H9 (cell line): ENCODE measurements at regions not wholly inside any gene's neighbourhood (a gene's known extent, or its start where the extent isn't known, plus 50 kb on each side); places are given as distances from the start of the nearest gene placed in this dataset.

Experiments used
- DNase-seq: peaks from one replicate; pipeline ENCODE4 v3.0.0-alpha.2; 2017
- H2AFZ ChIP-seq: one replicate; pipeline ENCODE4 v1.6.1; 2013; ENCODE audit warnings: mild to moderate bottlenecking, low read length, control low read depth, moderate library complexity
- H2AK5ac ChIP-seq: 2 replicates; pipeline ENCODE4 v1.6.1; 2013; ENCODE audit warnings: low read length, control low read depth, mixed read lengths; ENCODE audit not compliant: insufficient read length
- H2BK120ac ChIP-seq: one replicate; pipeline ENCODE4 v1.6.1; 2013; ENCODE audit warnings: low read depth, mild to moderate bottlenecking, low read length, control low read depth, inconsistent platforms; ENCODE audit not compliant: poor library complexity, severe bottlenecking
- H2BK12ac ChIP-seq: 2 replicates; pipeline ENCODE4 v1.6.1; 2013; ENCODE audit warnings: low read length, control low read depth, mixed read lengths, low read depth; ENCODE audit not compliant: insufficient read length
- H2BK15ac ChIP-seq: 2 replicates; pipeline ENCODE4 v1.6.1; 2013; ENCODE audit warnings: low read depth, low read length, control low read depth
- H2BK20ac ChIP-seq: one replicate; pipeline ENCODE4 v1.6.1; 2013; ENCODE audit warnings: low read depth, mild to moderate bottlenecking, low read length, control low read depth, inconsistent platforms; ENCODE audit not compliant: poor library complexity, severe bottlenecking
- H2BK5ac ChIP-seq: 2 replicates; pipeline ENCODE4 v1.6.1; 2013; ENCODE audit warnings: low read length, control low read depth, mixed read lengths; ENCODE audit not compliant: insufficient read length
- H3K14ac ChIP-seq: 2 replicates; pipeline ENCODE4 v1.6.1; 2013; ENCODE audit warnings: low read length, control low read depth; ENCODE audit not compliant: insufficient read depth
- H3K18ac ChIP-seq: 2 replicates; pipeline ENCODE4 v1.6.1; 2013; ENCODE audit warnings: low read depth, mild to moderate bottlenecking, mixed read lengths, low read length, control low read depth; ENCODE audit not compliant: insufficient read length
- H3K23ac ChIP-seq: 2 replicates; pipeline ENCODE4 v1.6.1; 2013; ENCODE audit warnings: low read length, control low read depth, mixed read lengths, low read depth; ENCODE audit not compliant: insufficient read length
- H3K23me2 ChIP-seq: 2 replicates; pipeline ENCODE4 v1.6.1; 2013; ENCODE audit warnings: low read depth, mild to moderate bottlenecking, mixed read lengths, low read length, control low read depth; ENCODE audit not compliant: insufficient read length, poor library complexity, severe bottlenecking
- H3K27ac ChIP-seq: 2 replicates; pipeline ENCODE4 v1.5.1; 2013; ENCODE audit warnings: low read length, control low read depth, mixed read lengths, low read depth; ENCODE audit not compliant: insufficient read length
- H3K27me3 ChIP-seq: 2 replicates; pipeline ENCODE4 v1.6.1; 2013; ENCODE audit warnings: low read length, control low read depth, inconsistent platforms; ENCODE audit not compliant: insufficient read depth
- H3K4ac ChIP-seq: 2 replicates; pipeline ENCODE4 v1.6.1; 2013; ENCODE audit warnings: low read depth, mild to moderate bottlenecking, control low read depth, inconsistent platforms, low read length, moderate library complexity
- H3K4me1 ChIP-seq: 2 replicates; pipeline ENCODE4 v1.6.1; 2013; ENCODE audit warnings: low read length, control low read depth, inconsistent platforms; ENCODE audit not compliant: insufficient read depth
- H3K4me2 ChIP-seq: 2 replicates; pipeline ENCODE4 v1.6.1; 2013; ENCODE audit warnings: low read length, control low read depth, mixed read lengths; ENCODE audit not compliant: insufficient read length, insufficient read depth
- H3K56ac ChIP-seq: 2 replicates; pipeline ENCODE4 v1.6.1; 2013; ENCODE audit warnings: low read depth, mild to moderate bottlenecking, mixed read lengths, low read length, control low read depth; ENCODE audit not compliant: insufficient read length
- H3K79me1 ChIP-seq: 2 replicates; pipeline ENCODE4 v1.6.1; 2013; ENCODE audit warnings: low read depth, mild to moderate bottlenecking, moderate library complexity, low read length, control low read depth, inconsistent platforms; ENCODE audit not compliant: insufficient read depth, poor library complexity, severe bottlenecking
- H3K79me2 ChIP-seq: 2 replicates; pipeline ENCODE4 v1.6.1; 2013; ENCODE audit warnings: low read length, control low read depth, inconsistent platforms; ENCODE audit not compliant: insufficient read depth
- H3K9ac ChIP-seq: 2 replicates; pipeline ENCODE4 v1.6.1; 2013; ENCODE audit warnings: low read length, control low read depth, mixed read lengths; ENCODE audit not compliant: insufficient read length; ENCODE audit errors: extremely low read depth
- H3K9me3 ChIP-seq: one replicate; pipeline ENCODE4 v1.6.1; 2013; ENCODE audit warnings: low read depth, low read length, inconsistent platforms; ENCODE audit not compliant: control insufficient read depth
- H3T11ph ChIP-seq: one replicate; pipeline ENCODE4 v1.6.1; 2013; ENCODE audit warnings: mild to moderate bottlenecking, low read length, control low read depth, inconsistent platforms
- H4K20me1 ChIP-seq: one replicate; pipeline ENCODE4 v1.6.1; 2013; ENCODE audit not compliant: control insufficient read depth, insufficient read length, insufficient read depth
- H4K5ac ChIP-seq: 2 replicates; pipeline ENCODE4 v1.6.1; 2013; ENCODE audit warnings: low read depth, mild to moderate bottlenecking, mixed read lengths, low read length, control low read depth; ENCODE audit not compliant: insufficient read length
- H4K8ac ChIP-seq: replicated peaks from 2 replicates; pipeline ENCODE4 v1.6.1; 2013; ENCODE audit warnings: low read length, control low read depth, mixed read lengths, low read depth; ENCODE audit not compliant: insufficient read length
- H4K91ac ChIP-seq: 2 replicates; pipeline ENCODE4 v1.6.1; 2013; ENCODE audit warnings: low read depth, mild to moderate bottlenecking, moderate library complexity, mixed read lengths, low read length, control low read depth; ENCODE audit not compliant: insufficient read length
- H3K27ac Mint-ChIP-seq, 3 experiments: 2 replicates in 2 of 3; 3 replicates in 1 of 3; pipeline ENCODE4 v1.8.0; 2020 to 2021; ENCODE audit warnings: mixed read lengths in 3 of 3, mild to moderate bottlenecking in 1 of 3, moderate library complexity in 1 of 3
- H3K27me3 Mint-ChIP-seq: 2 replicates; pipeline ENCODE4 v1.8.0; 2021; ENCODE audit warnings: low read depth, mild to moderate bottlenecking, moderate library complexity, mixed read lengths
- H3K36me3 Mint-ChIP-seq, 3 experiments: 2 replicates in 2 of 3; 3 replicates in 1 of 3; pipeline ENCODE4 v1.8.0; 2020 to 2021; ENCODE audit warnings: low read depth in 3 of 3, mixed read lengths in 3 of 3; ENCODE audit not compliant: insufficient read depth in 1 of 3
- H3K4me1 Mint-ChIP-seq, 2 experiments: 2 replicates each; pipeline ENCODE4 v1.8.0; 2020; ENCODE audit warnings: mixed read lengths in 2 of 2
- H3K4me3 Mint-ChIP-seq, 2 experiments: 2 replicates in 1 of 2; 3 replicates in 1 of 2; pipeline ENCODE4 v1.8.0; 2020 to 2021; ENCODE audit warnings: mild to moderate bottlenecking in 2 of 2, mixed read lengths in 2 of 2, moderate library complexity in 1 of 2
- H3K9me3 Mint-ChIP-seq, 2 experiments: 2 replicates in 1 of 2; 3 replicates in 1 of 2; pipeline ENCODE4 v1.8.0; 2020; ENCODE audit warnings: mild to moderate bottlenecking in 2 of 2, mixed read lengths in 2 of 2, moderate library complexity in 1 of 2
- CTCF ChIP-seq: fragments of 200-600 bp; sonication (generic); conservative IDR thresholded peaks from 3 replicates; pipeline ENCODE4 v1.8.0; 2021; ENCODE audit warnings: antibody characterized with exemption, mild to moderate bottlenecking
- WGBS: extraction: QIAGEN DNeasy Blood & Tissue Kit; methylation state at CpG from one replicate; pipeline ENCODE4 v1.1.7; 2013; ENCODE audit warnings: missing lambda C conversion rate, low lambda C conversion rate, mixed read lengths; ENCODE audit not compliant: insufficient read length; ENCODE audit errors: extremely low coverage; 5-methylcytosine and 5-hydroxymethylcytosine counted together

DNA sequence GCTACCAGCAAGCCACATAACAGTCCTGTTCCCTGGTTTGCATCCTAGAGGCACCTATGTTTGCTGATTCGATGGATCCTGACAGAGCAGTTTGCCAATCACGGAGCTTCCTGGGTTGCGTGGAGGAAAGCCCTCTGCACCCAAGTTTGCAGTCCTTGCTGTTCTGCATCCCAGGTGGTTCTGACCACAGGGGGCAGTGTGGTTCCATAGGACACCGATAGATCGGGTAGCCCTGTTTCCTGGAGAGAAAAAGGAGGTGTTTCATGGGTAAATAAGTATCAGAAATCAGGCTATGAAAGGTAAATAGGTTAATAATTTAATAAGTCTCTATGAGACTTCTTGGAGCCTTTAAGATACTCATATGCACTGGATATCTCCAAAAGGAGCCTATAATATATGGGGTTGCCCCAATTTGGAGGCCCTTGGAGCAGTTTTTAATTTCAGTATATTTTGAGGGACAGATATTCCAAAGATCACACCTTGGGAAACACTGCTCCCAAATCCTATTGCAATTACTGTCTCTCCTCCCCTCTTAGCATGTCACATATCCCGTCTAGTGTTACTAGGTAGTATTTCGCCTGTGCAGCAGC is 194.6 kb upstream of the TPM1 start:
- no peak overlapping the region for H4K91ac ChIP-seq
- H2BK5ac ChIP-seq = no peak overlapping the region
- no CpG with 5 or more reads among the region's 7 CpGs for WGBS
- Mint-ChIP-seq H3K4me1 (peaks cover 70 to 78% of the 10 kb centered on the region in 2 experiments), H3K4me3 (0 out of 5 replicates have a peak overlapping the region, but pooled peaks of 1 of the 2 experiments have one; percentile 11), H3K27ac (peak overlapping the region; percentile 82 to 99 (median 99); a peak in 6 of 7 replicates), H3K36me3 (0 out of 7 replicates have a peak, but pooled peaks cover 0 to 2% (median 0%) of the 10 kb centered on the region in 3 experiments), H3K27me3 (no peaks in the 10 kb centered on the region), H3K9me3 (no peaks in the 10 kb centered on the region)
- no peak overlapping the region for H3T11ph ChIP-seq
- H2AFZ ChIP-seq = no peak overlapping the region
- H2BK20ac ChIP-seq = peak overlapping the region; percentile 65
- H3K79me2 ChIP-seq = no peaks in the 10 kb centered on the region
- no peak overlapping the region for H3K14ac ChIP-seq
- no peak overlapping the region for H3K56ac ChIP-seq
- no peak overlapping the region for H3K4ac ChIP-seq
- peak; percentile 85 for TF ChIP-seq CTCF
- H3K23me2 ChIP-seq = no peaks in the 10 kb centered on the region
- peak; percentile 83 for DNase-seq
- no peak overlapping the region for H4K5ac ChIP-seq
- H4K20me1 ChIP-seq = no peaks in the 10 kb centered on the region
- H3K18ac ChIP-seq = no peak overlapping the region
- peak overlapping the region; percentile 16 for H2AK5ac ChIP-seq
- H3K4me1 ChIP-seq = peaks cover 27% of the 10 kb centered on the region
- H2BK12ac ChIP-seq = peak overlapping the region; percentile 18
- no peak overlapping the region for H3K23ac ChIP-seq
- no peak overlapping the region for H2BK120ac ChIP-seq
- H3K9ac ChIP-seq = no peak overlapping the region
- no peaks in the 10 kb centered on the region for H3K27me3 ChIP-seq
- H3K4me2 ChIP-seq = no peak overlapping the region
- no peak overlapping the region for H4K8ac ChIP-seq
- no peak overlapping the region for H2BK15ac ChIP-seq
- no peaks in the 10 kb centered on the region for H3K9me3 ChIP-seq
- no peaks in the 10 kb centered on the region for H3K79me1 ChIP-seq
- H3K27ac ChIP-seq = no peak overlapping the region
